GM12878 (cell line): ENCODE measurements at regions not wholly inside any gene's neighbourhood (a gene's known extent, or its start where the extent isn't known, plus 50 kb on each side); places are given as distances from the start of the nearest gene placed in this dataset.
"Not testable (repeated sequence)": the region's sequence is repeated elsewhere in the genome, so short reads cannot be mapped to it uniquely, and the experiment has no call there.

Source experiments
- SRF ChIP-seq, 2 experiments: IDR thresholded peaks; 2 replicates each; pipeline ENCODE4 v1.6.1; 2011; ENCODE audit warnings: low read depth in 2 of 2, low read length in 2 of 2, mild to moderate bottlenecking in 1 of 2, moderate library complexity in 1 of 2
- TF ChIP-seq, protein P1 (sequence below), 3 experiments: IDR thresholded peaks in 2 of 3; conservative IDR thresholded peaks in 1 of 3; 2 replicates each; pipeline ENCODE4 v1.5.1; 2011; ENCODE audit warnings: low read depth in 3 of 3, low read length in 3 of 3, mild to moderate bottlenecking in 3 of 3, control low read depth in 2 of 3, moderate library complexity in 2 of 3, inconsistent platforms in 1 of 3, mixed read lengths in 1 of 3; ENCODE audit not compliant: control insufficient read depth in 2 of 3, insufficient read depth in 1 of 3; ENCODE audit errors: extremely low read depth in 1 of 3

GRCh38 chr15:20398680-20399079 is 142.9 kb downstream of the GOLGA6L6 start:
- TF ChIP-seq SRF (IDR thresholded peaks at IDR 0.05; ENCODE audit: low read depth in 2 of 2, low read length in 2 of 2): not testable (repeated sequence)
- TF ChIP-seq, protein P1, sequence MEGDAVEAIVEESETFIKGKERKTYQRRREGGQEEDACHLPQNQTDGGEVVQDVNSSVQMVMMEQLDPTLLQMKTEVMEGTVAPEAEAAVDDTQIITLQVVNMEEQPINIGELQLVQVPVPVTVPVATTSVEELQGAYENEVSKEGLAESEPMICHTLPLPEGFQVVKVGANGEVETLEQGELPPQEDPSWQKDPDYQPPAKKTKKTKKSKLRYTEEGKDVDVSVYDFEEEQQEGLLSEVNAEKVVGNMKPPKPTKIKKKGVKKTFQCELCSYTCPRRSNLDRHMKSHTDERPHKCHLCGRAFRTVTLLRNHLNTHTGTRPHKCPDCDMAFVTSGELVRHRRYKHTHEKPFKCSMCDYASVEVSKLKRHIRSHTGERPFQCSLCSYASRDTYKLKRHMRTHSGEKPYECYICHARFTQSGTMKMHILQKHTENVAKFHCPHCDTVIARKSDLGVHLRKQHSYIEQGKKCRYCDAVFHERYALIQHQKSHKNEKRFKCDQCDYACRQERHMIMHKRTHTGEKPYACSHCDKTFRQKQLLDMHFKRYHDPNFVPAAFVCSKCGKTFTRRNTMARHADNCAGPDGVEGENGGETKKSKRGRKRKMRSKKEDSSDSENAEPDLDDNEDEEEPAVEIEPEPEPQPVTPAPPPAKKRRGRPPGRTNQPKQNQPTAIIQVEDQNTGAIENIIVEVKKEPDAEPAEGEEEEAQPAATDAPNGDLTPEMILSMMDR (IDR thresholded peaks at IDR 0.05 in 2 of 3, conservative IDR thresholded peaks at IDR 0.05 in 1 of 3; ENCODE audit: control insufficient read depth in 2 of 3, extremely low read depth in 1 of 3, insufficient read depth in 1 of 3, low read depth in 3 of 3, low read length in 3 of 3): not testable (repeated sequence)
